ENCODE measurements at regions not wholly inside any gene's neighbourhood (a gene's known extent, or its start where the extent isn't known, plus 50 kb on each side); places are given as distances from the start of the nearest gene placed in this dataset.

DNA sequence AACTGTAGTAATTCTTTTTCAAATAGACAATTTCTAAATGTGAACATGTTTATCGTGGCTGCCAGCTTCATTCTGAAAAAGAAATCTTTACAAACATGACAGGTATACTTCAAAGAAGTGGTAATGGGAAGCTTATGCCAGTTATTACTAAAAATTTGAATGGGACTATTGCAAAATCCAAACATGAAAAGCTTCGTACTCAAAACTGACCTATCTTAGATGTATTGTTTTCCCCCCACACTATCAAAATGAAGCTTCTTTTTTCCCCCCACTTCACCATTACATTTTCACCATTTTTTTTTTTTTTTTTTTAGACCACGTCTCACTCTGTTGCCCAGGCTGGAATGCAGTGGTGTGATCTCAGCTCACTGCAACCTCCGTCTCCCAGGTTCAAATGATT, 50.4 kb upstream of the SERTAD2 start:
- no peak overlapping the region for H3K9ac ChIP-seq (ENCODE audit: low read depth in 1 of 2, low read length in 2 of 2)
- no peaks in the 10 kb centered on the region for H3K9me3 ChIP-seq (ENCODE audit: control insufficient read depth in 4 of 4, low read length in 3 of 4)
- 75% methylated on average over 4 of the region's 4 CpGs for WGBS
- no peak for TF ChIP-seq FOXA2 (IDR thresholded peaks at IDR 0.05)
- H3K36me3 ChIP-seq (ENCODE audit: control insufficient read depth in 4 of 4, insufficient read depth in 3 of 4, low read depth in 1 of 4, low read length in 3 of 4) = no peaks in the 10 kb centered on the region
- H3K27ac ChIP-seq (ENCODE audit: low read depth in 1 of 2, low read length in 2 of 2) = no peak overlapping the region
- no peak overlapping the region for H3K4me3 ChIP-seq (ENCODE audit: low read depth in 1 of 3, low read length in 3 of 3)
- H3K27me3 ChIP-seq (ENCODE audit: control insufficient read depth in 4 of 4, insufficient read depth in 4 of 4, low read length in 3 of 4) = no peaks in the 10 kb centered on the region
- H3K4me1 ChIP-seq (ENCODE audit: control insufficient read depth in 4 of 4, insufficient read depth in 4 of 4, low read length in 3 of 4) = no peaks in the 10 kb centered on the region
- DNase-seq (ENCODE audit: low spot score) = no peak

DNA sequence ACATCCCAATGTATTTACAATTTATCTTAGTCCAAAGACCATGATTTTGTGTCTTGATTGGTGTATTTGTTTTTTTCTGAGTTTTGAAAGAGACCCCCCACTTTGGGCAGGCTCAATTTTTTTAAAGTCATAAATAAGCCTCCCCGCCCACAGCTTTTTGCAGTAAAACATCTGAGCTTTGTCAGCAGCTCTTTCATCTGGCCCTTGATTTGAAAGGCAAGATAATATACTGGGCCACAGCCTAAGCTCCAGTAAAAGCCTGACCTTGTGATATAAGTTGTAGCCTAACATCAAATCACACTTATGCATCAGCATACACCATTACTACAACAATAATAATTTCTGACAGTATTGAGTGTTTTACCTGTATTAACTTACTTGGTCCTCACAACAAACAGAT, 51.3 kb upstream of the SERTAD2 start:
- DNase-seq (ENCODE audit: low spot score) = no peak
- Histone ChIP-seq H3K27me3 (ENCODE audit: control insufficient read depth in 4 of 4, insufficient read depth in 4 of 4, low read length in 3 of 4) (no peaks in the 10 kb centered on the region), H3K4me1 (ENCODE audit: control insufficient read depth in 4 of 4, insufficient read depth in 4 of 4, low read length in 3 of 4) (no peaks in the 10 kb centered on the region), H3K4me3 (ENCODE audit: low read depth in 1 of 3, low read length in 3 of 3) (no peak overlapping the region), H3K9ac (ENCODE audit: low read depth in 1 of 2, low read length in 2 of 2) (no peak overlapping the region), H3K36me3 (ENCODE audit: control insufficient read depth in 4 of 4, insufficient read depth in 3 of 4, low read depth in 1 of 4, low read length in 3 of 4) (no peaks in the 10 kb centered on the region), H3K9me3 (ENCODE audit: control insufficient read depth in 4 of 4, low read length in 3 of 4) (no peaks in the 10 kb centered on the region), H3K27ac (ENCODE audit: low read depth in 1 of 2, low read length in 2 of 2) (no peak overlapping the region)
- TF ChIP-seq TAF1 (conservative IDR thresholded peaks at IDR 0.05) = no peak
- TF ChIP-seq RXRA (IDR thresholded peaks at IDR 0.05) = no peak
- TF ChIP-seq, protein P1, sequence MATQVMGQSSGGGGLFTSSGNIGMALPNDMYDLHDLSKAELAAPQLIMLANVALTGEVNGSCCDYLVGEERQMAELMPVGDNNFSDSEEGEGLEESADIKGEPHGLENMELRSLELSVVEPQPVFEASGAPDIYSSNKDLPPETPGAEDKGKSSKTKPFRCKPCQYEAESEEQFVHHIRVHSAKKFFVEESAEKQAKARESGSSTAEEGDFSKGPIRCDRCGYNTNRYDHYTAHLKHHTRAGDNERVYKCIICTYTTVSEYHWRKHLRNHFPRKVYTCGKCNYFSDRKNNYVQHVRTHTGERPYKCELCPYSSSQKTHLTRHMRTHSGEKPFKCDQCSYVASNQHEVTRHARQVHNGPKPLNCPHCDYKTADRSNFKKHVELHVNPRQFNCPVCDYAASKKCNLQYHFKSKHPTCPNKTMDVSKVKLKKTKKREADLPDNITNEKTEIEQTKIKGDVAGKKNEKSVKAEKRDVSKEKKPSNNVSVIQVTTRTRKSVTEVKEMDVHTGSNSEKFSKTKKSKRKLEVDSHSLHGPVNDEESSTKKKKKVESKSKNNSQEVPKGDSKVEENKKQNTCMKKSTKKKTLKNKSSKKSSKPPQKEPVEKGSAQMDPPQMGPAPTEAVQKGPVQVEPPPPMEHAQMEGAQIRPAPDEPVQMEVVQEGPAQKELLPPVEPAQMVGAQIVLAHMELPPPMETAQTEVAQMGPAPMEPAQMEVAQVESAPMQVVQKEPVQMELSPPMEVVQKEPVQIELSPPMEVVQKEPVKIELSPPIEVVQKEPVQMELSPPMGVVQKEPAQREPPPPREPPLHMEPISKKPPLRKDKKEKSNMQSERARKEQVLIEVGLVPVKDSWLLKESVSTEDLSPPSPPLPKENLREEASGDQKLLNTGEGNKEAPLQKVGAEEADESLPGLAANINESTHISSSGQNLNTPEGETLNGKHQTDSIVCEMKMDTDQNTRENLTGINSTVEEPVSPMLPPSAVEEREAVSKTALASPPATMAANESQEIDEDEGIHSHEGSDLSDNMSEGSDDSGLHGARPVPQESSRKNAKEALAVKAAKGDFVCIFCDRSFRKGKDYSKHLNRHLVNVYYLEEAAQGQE (IDR thresholded peaks at IDR 0.05) = no peak
- TF ChIP-seq FOXA2 (IDR thresholded peaks at IDR 0.05) = no peak
- TF ChIP-seq GABPA (IDR thresholded peaks at IDR 0.05 in 1 of 2, conservative IDR thresholded peaks at IDR 0.05 in 1 of 2) = no peak
- TF ChIP-seq HNF4A (conservative IDR thresholded peaks at IDR 0.05) = no peak
- no peak for TF ChIP-seq RAD21 (IDR thresholded peaks at IDR 0.05)
- TF ChIP-seq, protein P2, sequence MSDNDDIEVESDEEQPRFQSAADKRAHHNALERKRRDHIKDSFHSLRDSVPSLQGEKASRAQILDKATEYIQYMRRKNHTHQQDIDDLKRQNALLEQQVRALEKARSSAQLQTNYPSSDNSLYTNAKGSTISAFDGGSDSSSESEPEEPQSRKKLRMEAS (IDR thresholded peaks at IDR 0.05) = no peak
- no peak for TF ChIP-seq SP1 (IDR thresholded peaks at IDR 0.05)
- TF ChIP-seq FOXA1 (IDR thresholded peaks at IDR 0.05) = no peak
- TF ChIP-seq NR2F2 (IDR thresholded peaks at IDR 0.05) = no peak
- 94% methylated on average over 1 of the region's 1 CpG for WGBS

DNA sequence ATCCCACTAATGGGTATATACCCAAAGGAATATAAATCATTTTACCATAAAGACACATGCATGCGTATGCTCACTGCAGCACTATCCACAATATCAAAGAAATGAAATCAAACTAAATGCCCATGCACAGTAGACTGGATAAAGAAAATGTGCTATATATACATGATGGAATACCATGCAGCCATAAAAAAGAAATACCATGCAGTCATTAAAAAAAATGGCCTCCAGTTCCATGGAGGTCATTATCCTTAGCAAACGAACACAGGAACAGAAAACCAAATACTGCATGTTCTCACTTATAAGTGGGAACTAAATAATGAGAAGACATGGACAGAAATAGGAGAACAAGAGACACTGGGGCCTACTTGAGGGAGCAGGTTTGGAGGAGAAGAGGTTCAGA, 53.6 kb upstream of the SERTAD2 start:
- TF ChIP-seq GABPA (IDR thresholded peaks at IDR 0.05 in 1 of 2, conservative IDR thresholded peaks at IDR 0.05 in 1 of 2) = no peak
- TF ChIP-seq RXRA (IDR thresholded peaks at IDR 0.05) = no peak
- TF ChIP-seq, protein P3, sequence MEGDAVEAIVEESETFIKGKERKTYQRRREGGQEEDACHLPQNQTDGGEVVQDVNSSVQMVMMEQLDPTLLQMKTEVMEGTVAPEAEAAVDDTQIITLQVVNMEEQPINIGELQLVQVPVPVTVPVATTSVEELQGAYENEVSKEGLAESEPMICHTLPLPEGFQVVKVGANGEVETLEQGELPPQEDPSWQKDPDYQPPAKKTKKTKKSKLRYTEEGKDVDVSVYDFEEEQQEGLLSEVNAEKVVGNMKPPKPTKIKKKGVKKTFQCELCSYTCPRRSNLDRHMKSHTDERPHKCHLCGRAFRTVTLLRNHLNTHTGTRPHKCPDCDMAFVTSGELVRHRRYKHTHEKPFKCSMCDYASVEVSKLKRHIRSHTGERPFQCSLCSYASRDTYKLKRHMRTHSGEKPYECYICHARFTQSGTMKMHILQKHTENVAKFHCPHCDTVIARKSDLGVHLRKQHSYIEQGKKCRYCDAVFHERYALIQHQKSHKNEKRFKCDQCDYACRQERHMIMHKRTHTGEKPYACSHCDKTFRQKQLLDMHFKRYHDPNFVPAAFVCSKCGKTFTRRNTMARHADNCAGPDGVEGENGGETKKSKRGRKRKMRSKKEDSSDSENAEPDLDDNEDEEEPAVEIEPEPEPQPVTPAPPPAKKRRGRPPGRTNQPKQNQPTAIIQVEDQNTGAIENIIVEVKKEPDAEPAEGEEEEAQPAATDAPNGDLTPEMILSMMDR (IDR thresholded peaks at IDR 0.05; ENCODE audit: low read depth, low read length, missing input control) = no peak
- no peak for TF ChIP-seq FOXA1 (IDR thresholded peaks at IDR 0.05)
- TF ChIP-seq, protein P2 (IDR thresholded peaks at IDR 0.05) = no peak
- WGBS = 95% methylated on average over 2 of the region's 2 CpGs
- H3K27ac ChIP-seq (ENCODE audit: low read depth in 1 of 2, low read length in 2 of 2) = no peak overlapping the region

More for the DNA sequence above, 53.6 kb upstream of the SERTAD2 start:
- no peak overlapping the region for H3K4me3 ChIP-seq (ENCODE audit: low read depth in 1 of 3, low read length in 3 of 3)
- H3K27me3 ChIP-seq (ENCODE audit: control insufficient read depth in 4 of 4, insufficient read depth in 4 of 4, low read length in 3 of 4) = no peaks in the 10 kb centered on the region
- H3K4me1 ChIP-seq (ENCODE audit: control insufficient read depth in 4 of 4, insufficient read depth in 4 of 4, low read length in 3 of 4) = no peaks in the 10 kb centered on the region
- H3K9ac ChIP-seq (ENCODE audit: low read depth in 1 of 2, low read length in 2 of 2) = no peak overlapping the region
- no peak for DNase-seq (ENCODE audit: low spot score)
- no peaks in the 10 kb centered on the region for H3K36me3 ChIP-seq (ENCODE audit: control insufficient read depth in 4 of 4, insufficient read depth in 3 of 4, low read depth in 1 of 4, low read length in 3 of 4)
- H3K9me3 ChIP-seq (ENCODE audit: control insufficient read depth in 4 of 4, low read length in 3 of 4) = no peaks in the 10 kb centered on the region

All from liver (tissue), 8 donors.